ENCODE measurements at regions not wholly inside any gene's neighbourhood (a gene's known extent, or its start where the extent isn't known, plus 50 kb on each side); places are given as distances from the start of the nearest gene placed in this dataset.

DNA sequence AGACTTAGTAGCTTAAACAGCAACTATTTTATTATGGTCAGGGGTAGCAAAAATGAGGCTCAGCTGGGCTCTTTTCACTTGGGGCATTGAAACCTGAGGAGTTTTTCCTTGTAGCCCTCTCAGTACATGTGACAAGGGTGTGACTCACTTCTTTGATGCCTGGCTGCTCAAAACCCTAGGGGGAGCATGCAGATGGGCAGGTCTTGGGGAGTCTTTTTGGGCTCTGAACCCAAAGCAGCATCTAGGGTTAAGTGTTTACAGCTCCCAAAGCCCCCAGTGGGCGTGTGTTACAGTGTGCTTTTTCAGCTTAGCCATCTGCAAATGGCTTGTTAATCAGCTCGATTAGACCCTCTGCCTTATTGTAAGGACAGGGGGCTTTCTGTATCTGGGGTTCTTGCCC, 1752.7 kb downstream of the PCDH7 start:
- Histone ChIP-seq H3K27ac (no peak overlapping the region), H3K4me1 (no peaks in the 10 kb centered on the region), H3K36me3 (ENCODE audit: low read depth, missing control alignments) (no peaks in the 10 kb centered on the region), H3K9me3 (no peaks in the 10 kb centered on the region), H3K27me3 (no peaks in the 10 kb centered on the region), H3K4me3 (no peak overlapping the region)
- TF ChIP-seq, protein P1, sequence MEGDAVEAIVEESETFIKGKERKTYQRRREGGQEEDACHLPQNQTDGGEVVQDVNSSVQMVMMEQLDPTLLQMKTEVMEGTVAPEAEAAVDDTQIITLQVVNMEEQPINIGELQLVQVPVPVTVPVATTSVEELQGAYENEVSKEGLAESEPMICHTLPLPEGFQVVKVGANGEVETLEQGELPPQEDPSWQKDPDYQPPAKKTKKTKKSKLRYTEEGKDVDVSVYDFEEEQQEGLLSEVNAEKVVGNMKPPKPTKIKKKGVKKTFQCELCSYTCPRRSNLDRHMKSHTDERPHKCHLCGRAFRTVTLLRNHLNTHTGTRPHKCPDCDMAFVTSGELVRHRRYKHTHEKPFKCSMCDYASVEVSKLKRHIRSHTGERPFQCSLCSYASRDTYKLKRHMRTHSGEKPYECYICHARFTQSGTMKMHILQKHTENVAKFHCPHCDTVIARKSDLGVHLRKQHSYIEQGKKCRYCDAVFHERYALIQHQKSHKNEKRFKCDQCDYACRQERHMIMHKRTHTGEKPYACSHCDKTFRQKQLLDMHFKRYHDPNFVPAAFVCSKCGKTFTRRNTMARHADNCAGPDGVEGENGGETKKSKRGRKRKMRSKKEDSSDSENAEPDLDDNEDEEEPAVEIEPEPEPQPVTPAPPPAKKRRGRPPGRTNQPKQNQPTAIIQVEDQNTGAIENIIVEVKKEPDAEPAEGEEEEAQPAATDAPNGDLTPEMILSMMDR (IDR thresholded peaks at IDR 0.05) = no peak
- no peak for TF ChIP-seq POLR2A (IDR thresholded peaks at IDR 0.05)
- intact Hi-C loops (cut with DNase I; ENCODE audit: low total_unique reads) = no loop called here
- 69 to 72% methylated on average over 2 of the region's 2 CpGs for WGBS, 2 donors
- no peak for DNase-seq

DNA sequence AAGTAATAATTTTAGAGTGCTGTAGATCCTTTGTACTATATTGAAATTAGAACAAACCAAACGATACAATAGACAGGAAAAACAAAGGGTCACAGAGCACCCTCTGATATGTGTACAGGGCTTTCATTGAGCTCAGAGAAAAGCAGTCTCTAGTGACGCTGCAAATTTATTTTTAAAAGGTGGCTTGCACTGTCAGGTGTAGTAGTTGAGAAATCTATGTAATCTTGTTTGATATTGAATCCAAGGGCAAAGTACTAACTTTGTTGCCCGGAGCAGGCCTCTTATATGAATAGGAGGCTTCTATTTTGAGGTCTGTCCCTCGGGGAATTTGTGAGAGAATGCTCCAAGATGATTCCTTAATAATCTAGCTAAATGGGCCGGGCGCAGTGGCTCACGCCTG, 1755.5 kb downstream of the PCDH7 start:
- Histone ChIP-seq H3K27ac (no peak overlapping the region), H3K4me3 (no peak overlapping the region), H3K4me1 (no peaks in the 10 kb centered on the region), H3K27me3 (no peaks in the 10 kb centered on the region), H3K9me3 (no peaks in the 10 kb centered on the region), H3K36me3 (ENCODE audit: low read depth, missing control alignments) (no peaks in the 10 kb centered on the region)
- 58 to 72% methylated on average over 7 of the region's 7 CpGs for WGBS, 2 donors
- no peak for DNase-seq
- TF ChIP-seq, protein P1 (IDR thresholded peaks at IDR 0.05) = no peak
- no peak for TF ChIP-seq POLR2A (IDR thresholded peaks at IDR 0.05)
- intact Hi-C loops (cut with DNase I; ENCODE audit: low total_unique reads) = no loop called here

DNA sequence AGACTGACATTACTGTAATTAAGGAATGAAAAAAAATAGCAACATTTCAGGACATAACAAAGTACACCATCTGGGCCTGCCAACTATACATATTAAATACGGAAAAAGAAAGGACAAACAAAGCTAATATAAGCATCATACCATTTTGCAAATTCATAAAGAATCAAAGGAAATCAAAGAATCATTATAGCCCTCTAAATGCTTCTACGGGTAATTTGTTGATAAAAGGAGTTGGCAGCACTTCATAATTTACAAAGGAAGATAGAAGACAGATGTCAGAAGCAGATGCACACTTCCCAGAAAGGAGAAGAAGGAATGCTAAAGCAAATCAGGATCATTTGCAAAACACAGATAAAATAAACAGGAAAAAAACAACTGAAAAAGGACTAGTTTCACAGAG, 1757.3 kb downstream of the PCDH7 start:
- no peaks in the 10 kb centered on the region for H3K27me3 ChIP-seq
- no peak overlapping the region for H3K4me3 ChIP-seq
- 17 to 31% methylated on average over 2 of the region's 2 CpGs for whole genome bisulfite sequencing, 2 donors
- no peak for DNase-seq
- H3K9me3 ChIP-seq = no peaks in the 10 kb centered on the region
- no peak overlapping the region for H3K27ac ChIP-seq
- TF ChIP-seq, protein P1 (IDR thresholded peaks at IDR 0.05) = no peak
- TF ChIP-seq POLR2A (IDR thresholded peaks at IDR 0.05) = no peak
- no peaks in the 10 kb centered on the region for H3K4me1 ChIP-seq
- no peaks in the 10 kb centered on the region for H3K36me3 ChIP-seq (ENCODE audit: low read depth, missing control alignments)
- intact Hi-C loops (cut with DNase I; ENCODE audit: low total_unique reads) = no loop called here

DNA sequence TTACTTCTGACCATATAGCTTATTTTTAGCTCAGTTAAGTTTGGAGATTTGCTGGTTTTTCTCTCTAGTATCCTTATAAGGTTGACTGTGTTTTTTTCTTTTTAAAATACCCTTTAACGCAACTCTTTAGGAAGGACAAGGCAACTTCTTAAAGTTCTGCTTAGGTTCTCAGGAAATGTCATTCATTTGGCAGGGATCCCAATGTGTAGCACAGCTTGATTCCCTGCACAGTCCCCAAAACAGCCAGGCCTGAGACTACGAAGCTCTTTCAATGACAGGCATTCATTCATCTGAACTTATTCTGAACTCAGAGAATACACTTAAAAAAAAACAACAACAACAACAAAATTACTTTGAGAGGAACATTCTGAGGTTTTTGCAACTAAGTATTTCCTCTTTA, 1765.8 kb downstream of the PCDH7 start:
- no peak overlapping the region for H3K27ac ChIP-seq
- DNase-seq = no peak

DNA sequence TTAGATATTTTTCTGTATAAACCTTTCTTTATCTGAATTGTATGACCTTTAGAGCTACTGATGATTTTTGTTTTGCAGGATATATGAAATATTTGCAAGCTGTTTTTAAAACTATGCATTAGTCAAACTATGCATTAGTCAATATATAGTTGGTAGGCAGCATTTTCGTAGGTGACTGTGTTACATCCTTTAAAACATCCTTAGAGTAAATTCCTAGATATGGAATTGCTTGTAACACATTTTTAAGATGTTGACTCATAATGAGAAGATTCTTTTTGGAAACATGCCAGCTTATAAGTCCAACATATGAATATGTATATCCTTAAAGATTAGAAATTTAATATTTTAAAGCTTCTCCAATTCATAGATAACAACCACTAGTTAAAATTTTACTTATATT, 1768.5 kb downstream of the PCDH7 start:
- no peak for TF ChIP-seq POLR2A (IDR thresholded peaks at IDR 0.05)
- TF ChIP-seq, protein P1 (IDR thresholded peaks at IDR 0.05) = no peak
- Histone ChIP-seq H3K27ac (no peak overlapping the region), H3K9me3 (no peaks in the 10 kb centered on the region), H3K27me3 (no peaks in the 10 kb centered on the region), H3K4me1 (no peaks in the 10 kb centered on the region), H3K36me3 (ENCODE audit: low read depth, missing control alignments) (no peaks in the 10 kb centered on the region), H3K4me3 (no peak overlapping the region)
- no peak for DNase-seq
- intact Hi-C loops (cut with DNase I; ENCODE audit: low total_unique reads) = no loop called here
- WGBS, 2 donors = 76 to 86% methylated on average over 1 of the region's 1 CpG

More for the DNA sequence above, 1765.8 kb downstream of the PCDH7 start:
- 33 to 40% methylated on average over 2 of the region's 2 CpGs for WGBS, 2 donors
- intact Hi-C loops (cut with DNase I; ENCODE audit: low total_unique reads) = no loop called here
- H3K4me3 ChIP-seq = no peak overlapping the region
- H3K4me1 ChIP-seq = no peaks in the 10 kb centered on the region
- no peaks in the 10 kb centered on the region for H3K36me3 ChIP-seq (ENCODE audit: low read depth, missing control alignments)
- H3K27me3 ChIP-seq = no peaks in the 10 kb centered on the region
- H3K9me3 ChIP-seq = no peaks in the 10 kb centered on the region
- TF ChIP-seq, protein P1 (IDR thresholded peaks at IDR 0.05) = no peak
- TF ChIP-seq POLR2A (IDR thresholded peaks at IDR 0.05) = no peak
